ENCODE measurements at regions not wholly inside any gene's neighbourhood (a gene's known extent, or its start where the extent isn't known, plus 50 kb on each side); places are given as distances from the start of the nearest gene placed in this dataset.

DNA sequence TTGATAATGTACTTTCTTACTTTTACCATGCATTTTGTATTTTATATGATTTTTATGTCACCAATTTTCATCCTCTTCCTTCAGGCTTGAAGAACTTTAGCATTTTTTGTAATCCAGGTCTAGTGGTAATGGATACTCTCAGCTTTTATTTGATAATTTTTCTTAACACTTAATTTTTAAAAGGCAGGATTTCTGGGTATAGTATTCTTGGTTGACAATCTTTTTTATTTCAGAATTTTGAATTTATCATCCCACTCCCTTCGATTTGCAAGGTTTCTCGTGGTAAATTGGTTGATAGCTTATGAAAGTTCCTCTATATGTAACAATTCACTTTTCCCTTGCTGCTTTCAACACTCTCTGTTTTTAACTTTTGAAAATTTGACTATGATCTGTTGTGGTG lies 363.7 kb downstream of the HTR7 start:
- TF ChIP-seq, protein P1, sequence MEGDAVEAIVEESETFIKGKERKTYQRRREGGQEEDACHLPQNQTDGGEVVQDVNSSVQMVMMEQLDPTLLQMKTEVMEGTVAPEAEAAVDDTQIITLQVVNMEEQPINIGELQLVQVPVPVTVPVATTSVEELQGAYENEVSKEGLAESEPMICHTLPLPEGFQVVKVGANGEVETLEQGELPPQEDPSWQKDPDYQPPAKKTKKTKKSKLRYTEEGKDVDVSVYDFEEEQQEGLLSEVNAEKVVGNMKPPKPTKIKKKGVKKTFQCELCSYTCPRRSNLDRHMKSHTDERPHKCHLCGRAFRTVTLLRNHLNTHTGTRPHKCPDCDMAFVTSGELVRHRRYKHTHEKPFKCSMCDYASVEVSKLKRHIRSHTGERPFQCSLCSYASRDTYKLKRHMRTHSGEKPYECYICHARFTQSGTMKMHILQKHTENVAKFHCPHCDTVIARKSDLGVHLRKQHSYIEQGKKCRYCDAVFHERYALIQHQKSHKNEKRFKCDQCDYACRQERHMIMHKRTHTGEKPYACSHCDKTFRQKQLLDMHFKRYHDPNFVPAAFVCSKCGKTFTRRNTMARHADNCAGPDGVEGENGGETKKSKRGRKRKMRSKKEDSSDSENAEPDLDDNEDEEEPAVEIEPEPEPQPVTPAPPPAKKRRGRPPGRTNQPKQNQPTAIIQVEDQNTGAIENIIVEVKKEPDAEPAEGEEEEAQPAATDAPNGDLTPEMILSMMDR (IDR thresholded peaks at IDR 0.05): no peak
- no peak for TF ChIP-seq POLR2AphosphoS5 (IDR thresholded peaks at IDR 0.05)
- TF ChIP-seq POLR2A (IDR thresholded peaks at IDR 0.05): no peak
- no peak for TF ChIP-seq EP300 (IDR thresholded peaks at IDR 0.05)

All from sigmoid colon (tissue), 4 donors.